ENCODE measurements at regions not wholly inside any gene's neighbourhood (a gene's known extent, or its start where the extent isn't known, plus 50 kb on each side); places are given as distances from the start of the nearest gene placed in this dataset.
"Not testable (repeated sequence)": the region's sequence is repeated elsewhere in the genome, so short reads cannot be mapped to it uniquely, and the experiment has no call there.

GRCh38 chrX:137195296-137195695 lies 161.5 kb upstream of the GPR101 start:
- DNase-seq: no peak

- DNase-seq: peak; percentile 1
Measured at GRCh38 chrX:137194164-137194563, 160.4 kb upstream of the GPR101 start.

- no peak for DNase-seq
Measured at GRCh38 chrX:137187540-137187939, 153.7 kb upstream of the GPR101 start.

GRCh38 chrX:137178392-137178791 lies 144.6 kb upstream of the GPR101 start:
- peak; percentile 31 for DNase-seq

GRCh38 chrX:137172317-137172948 lies 138.6 kb upstream of the GPR101 start:
- no peak for DNase-seq

- DNase-seq: no peak
Measured at GRCh38 chrX:137171626-137172025, 137.8 kb upstream of the GPR101 start.

GRCh38 chrX:137166591-137166990 lies 132.8 kb upstream of the GPR101 start:
- no peak for DNase-seq

- no peak for DNase-seq
Measured at GRCh38 chrX:137164329-137164728, 130.5 kb upstream of the GPR101 start.

- DNase-seq: no peak
Measured at GRCh38 chrX:137151403-137151802, 117.6 kb upstream of the GPR101 start.

- DNase-seq: no peak
Measured at GRCh38 chrX:137143864-137144263, 110.1 kb upstream of the GPR101 start.

- not testable (repeated sequence) for DNase-seq
Measured at GRCh38 chrX:137122651-137123050, 88.9 kb upstream of the GPR101 start.

GRCh38 chrX:137119049-137119448 lies 85.3 kb upstream of the GPR101 start:
- no peak for DNase-seq

- DNase-seq: no peak
Measured at GRCh38 chrX:137118536-137118935, 84.7 kb upstream of the GPR101 start.

- no peak for DNase-seq
Measured at GRCh38 chrX:137118136-137118535, 84.3 kb upstream of the GPR101 start.

GRCh38 chrX:137107877-137108276 lies 74.1 kb upstream of the GPR101 start:
- not testable (repeated sequence) for DNase-seq

- DNase-seq: no peak
Measured at GRCh38 chrX:137101273-137101990, 67.6 kb upstream of the GPR101 start.

All from MV-4-11 (cell line).